Sigmoid colon (tissue), 6 donors: ENCODE measurements at regions not wholly inside any gene's neighbourhood (a gene's known extent, or its start where the extent isn't known, plus 50 kb on each side); places are given as distances from the start of the nearest gene placed in this dataset.

ENCODE experiments used
- DNase-seq: peaks from one replicate; pipeline ENCODE4 v3.0.0-alpha.2; 2019
- H3K27ac ChIP-seq, 4 donors: fragments of 200-600 bp; sonication (generic); one replicate each; pipeline ENCODE4 v1.5.1; 2016 to 2019; ENCODE audit warnings: mild to moderate bottlenecking in 1 of 4
- H3K27me3 ChIP-seq, 3 donors: fragments of 200-600 bp; sonication (generic); one replicate each; pipeline ENCODE4 v1.5.1; 2019; ENCODE audit warnings: mild to moderate bottlenecking in 1 of 3
- H3K36me3 ChIP-seq, 4 donors: fragments of 200-600 bp; sonication (generic); one replicate each; pipeline ENCODE4 v1.5.1; 2016 to 2019
- H3K4me1 ChIP-seq, 4 donors: fragments of 200-600 bp; sonication (generic); one replicate each; pipeline ENCODE4 v1.5.1; 2017 to 2019
- H3K4me3 ChIP-seq, 4 donors: fragments of 200-600 bp; sonication (generic); one replicate each; pipeline ENCODE4 v1.5.1; 2017 to 2019; ENCODE audit warnings: mild to moderate bottlenecking in 2 of 4, moderate library complexity in 1 of 4
- H3K9me3 ChIP-seq, 4 donors: fragments of 200-600 bp in 3 of 4; sonication (generic) in 3 of 4; one replicate each; pipeline versions ENCODE4 v1.5.1 to v1.6.1; 2013 to 2019
- EP300 ChIP-seq, 4 donors: sonication (generic); formaldehyde crosslinking; IDR thresholded peaks; one replicate each; pipeline ENCODE4 v1.6.1; 2017; ENCODE audit warnings: antibody characterized with exemption in 4 of 4
- POLR2A ChIP-seq, 2 donors: fragments of 450-650 bp; IDR thresholded peaks; one replicate each; pipeline ENCODE4 v1.6.1; 2016; ENCODE audit warnings: antibody characterized with exemption in 2 of 2, mild to moderate bottlenecking in 2 of 2, moderate library complexity in 2 of 2
- POLR2AphosphoS5 ChIP-seq, 4 donors: sonication (generic); formaldehyde crosslinking; IDR thresholded peaks; one replicate each; pipeline ENCODE4 v1.6.1; 2017; ENCODE audit warnings: antibody characterized with exemption in 4 of 4
- WGBS, 2 donors: extraction: QIAGEN DNeasy Blood & Tissue Kit; methylation state at CpG; one replicate each; pipeline ENCODE4 v1.1.7; 2013; 5-methylcytosine and 5-hydroxymethylcytosine counted together
- intact Hi-C: fragments of 100-400 bp; cut with DNase I; formaldehyde crosslinking; loops from one replicate; pipeline ENCODE4 v1.15.1; 2023
- TF ChIP-seq, protein P1 (sequence below), 4 experiments: fragments of 450-650 bp in 3 of 4; fragments of 200-600 bp in 1 of 4; IDR thresholded peaks; one replicate each; pipeline ENCODE4 v1.5.1; 2016 to 2019; ENCODE audit warnings: antibody characterized with exemption in 4 of 4, mild to moderate bottlenecking in 3 of 4, moderate library complexity in 2 of 4
- donor health status: healthy with polysubstance abuse.
- donor health status: healthy.

DNA sequence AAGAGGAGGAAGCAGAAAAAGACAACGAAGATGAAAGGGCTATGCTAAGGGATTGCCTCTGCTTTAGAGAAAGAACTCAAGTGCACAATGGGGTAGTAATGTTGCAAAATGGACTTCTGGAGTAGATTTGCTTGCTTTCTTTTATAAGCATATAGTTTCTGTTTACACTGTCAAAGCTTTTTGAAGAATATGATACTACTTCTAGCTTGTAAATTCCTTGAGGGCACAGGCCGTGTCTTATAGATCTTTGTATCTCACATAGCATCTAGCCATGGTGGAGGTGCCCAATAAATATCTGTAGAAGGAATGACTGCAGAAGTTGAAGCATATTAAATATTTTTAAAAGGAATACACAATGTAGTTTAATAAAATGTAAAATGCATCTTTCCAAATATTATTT, 147.8 kb upstream of the ZIC3 start:
- intact Hi-C loops = no loop called here

DNA sequence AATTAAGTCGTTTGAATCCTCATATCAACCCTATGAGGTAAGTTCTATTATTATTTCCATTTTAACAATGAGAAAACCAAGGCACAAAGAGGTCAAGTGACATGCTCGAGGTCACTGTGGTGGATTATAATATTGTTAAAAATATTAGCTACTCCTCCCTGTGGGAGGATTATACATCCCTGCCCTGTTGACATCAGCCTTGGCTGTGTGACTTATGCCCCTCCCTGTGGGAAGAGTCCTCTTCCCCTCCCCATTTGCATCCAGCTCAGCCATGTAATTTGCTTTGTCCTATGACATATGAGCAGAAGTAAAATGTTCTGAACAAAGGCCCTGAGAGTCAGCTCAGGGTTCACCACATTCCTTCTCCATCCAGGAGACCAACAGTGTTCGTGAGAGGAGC, 152.7 kb upstream of the ZIC3 start:
- intact Hi-C loops = no loop called here
- WGBS, 2 donors = 41 to 73% methylated on average over 3 of the region's 3 CpGs
- no peaks in the 10 kb centered on the region for H3K36me3 ChIP-seq
- no peak for DNase-seq
- H3K9me3 ChIP-seq = no peaks in the 10 kb centered on the region
- no peak overlapping the region for H3K27ac ChIP-seq
- H3K4me3 ChIP-seq = no peak overlapping the region
- no peak for TF ChIP-seq POLR2AphosphoS5 (IDR thresholded peaks at IDR 0.05)
- TF ChIP-seq EP300 (IDR thresholded peaks at IDR 0.05) = no peak
- TF ChIP-seq, protein P1, sequence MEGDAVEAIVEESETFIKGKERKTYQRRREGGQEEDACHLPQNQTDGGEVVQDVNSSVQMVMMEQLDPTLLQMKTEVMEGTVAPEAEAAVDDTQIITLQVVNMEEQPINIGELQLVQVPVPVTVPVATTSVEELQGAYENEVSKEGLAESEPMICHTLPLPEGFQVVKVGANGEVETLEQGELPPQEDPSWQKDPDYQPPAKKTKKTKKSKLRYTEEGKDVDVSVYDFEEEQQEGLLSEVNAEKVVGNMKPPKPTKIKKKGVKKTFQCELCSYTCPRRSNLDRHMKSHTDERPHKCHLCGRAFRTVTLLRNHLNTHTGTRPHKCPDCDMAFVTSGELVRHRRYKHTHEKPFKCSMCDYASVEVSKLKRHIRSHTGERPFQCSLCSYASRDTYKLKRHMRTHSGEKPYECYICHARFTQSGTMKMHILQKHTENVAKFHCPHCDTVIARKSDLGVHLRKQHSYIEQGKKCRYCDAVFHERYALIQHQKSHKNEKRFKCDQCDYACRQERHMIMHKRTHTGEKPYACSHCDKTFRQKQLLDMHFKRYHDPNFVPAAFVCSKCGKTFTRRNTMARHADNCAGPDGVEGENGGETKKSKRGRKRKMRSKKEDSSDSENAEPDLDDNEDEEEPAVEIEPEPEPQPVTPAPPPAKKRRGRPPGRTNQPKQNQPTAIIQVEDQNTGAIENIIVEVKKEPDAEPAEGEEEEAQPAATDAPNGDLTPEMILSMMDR (IDR thresholded peaks at IDR 0.05) = no peak
- no peak for TF ChIP-seq POLR2A (IDR thresholded peaks at IDR 0.05)
- no peaks in the 10 kb centered on the region for H3K27me3 ChIP-seq
- no peaks in the 10 kb centered on the region for H3K4me1 ChIP-seq

More for the DNA sequence above, 147.8 kb upstream of the ZIC3 start:
- no peak overlapping the region for H3K27ac ChIP-seq
- TF ChIP-seq POLR2AphosphoS5 (IDR thresholded peaks at IDR 0.05) (no peak), EP300 (IDR thresholded peaks at IDR 0.05) (no peak)
- TF ChIP-seq, protein P1 (IDR thresholded peaks at IDR 0.05) = no peak
- WGBS, 2 donors = 15 to 47% methylated on average over 2 of the region's 2 CpGs
- no peak overlapping the region for H3K4me3 ChIP-seq
- no peaks in the 10 kb centered on the region for H3K9me3 ChIP-seq
- H3K27me3 ChIP-seq = peaks cover 0 to 6% (median 0%) of the 10 kb centered on the region in 3 donors
- no peak for DNase-seq
- no peaks in the 10 kb centered on the region for H3K36me3 ChIP-seq
- H3K4me1 ChIP-seq = no peaks in the 10 kb centered on the region

- Histone ChIP-seq H3K36me3 (no peaks in the 10 kb centered on the region), H3K27me3 (no peaks in the 10 kb centered on the region), H3K4me1 (no peaks in the 10 kb centered on the region), H3K4me3 (no peak overlapping the region), H3K27ac (no peak overlapping the region), H3K9me3 (no peaks in the 10 kb centered on the region)
- 89 to 93% methylated on average over 26 of the region's 26 CpGs for WGBS, 2 donors
- no peak for DNase-seq
- intact Hi-C loops = no loop called here
- TF ChIP-seq POLR2A (IDR thresholded peaks at IDR 0.05) (no peak), EP300 (IDR thresholded peaks at IDR 0.05) (no peak), POLR2AphosphoS5 (IDR thresholded peaks at IDR 0.05) (no peak)
- TF ChIP-seq, protein P1 (IDR thresholded peaks at IDR 0.05) = no peak
These were observed 160.3 kb upstream of the ZIC3 start for GRCh38 chrX:137405449-137406140.

GRCh38 chrX:137401092-137401491, 164.8 kb upstream of the ZIC3 start:
- Histone ChIP-seq H3K36me3 (no peaks in the 10 kb centered on the region), H3K4me3 (no peak overlapping the region), H3K4me1 (no peaks in the 10 kb centered on the region), H3K27me3 (no peaks in the 10 kb centered on the region), H3K9me3 (no peaks in the 10 kb centered on the region), H3K27ac (no peak overlapping the region)
- DNase-seq = no peak
- TF ChIP-seq POLR2AphosphoS5 (IDR thresholded peaks at IDR 0.05) = no peak
- no peak for TF ChIP-seq POLR2A (IDR thresholded peaks at IDR 0.05)
- TF ChIP-seq, protein P1 (IDR thresholded peaks at IDR 0.05) = no peak
- TF ChIP-seq EP300 (IDR thresholded peaks at IDR 0.05) = no peak
- 51 to 86% methylated on average over 4 of the region's 4 CpGs for WGBS, 2 donors
- intact Hi-C loops = no loop called here

GRCh38 chrX:137387646-137388045, 178.3 kb upstream of the ZIC3 start:
- intact Hi-C loops = no loop called here
- Histone ChIP-seq H3K36me3 (no peaks in the 10 kb centered on the region), H3K9me3 (no peaks in the 10 kb centered on the region), H3K4me1 (no peaks in the 10 kb centered on the region), H3K27ac (no peak overlapping the region), H3K27me3 (no peaks in the 10 kb centered on the region), H3K4me3 (no peak overlapping the region)
- TF ChIP-seq, protein P1 (IDR thresholded peaks at IDR 0.05) = no peak
- TF ChIP-seq POLR2A (IDR thresholded peaks at IDR 0.05) (no peak), EP300 (IDR thresholded peaks at IDR 0.05) (no peak), POLR2AphosphoS5 (IDR thresholded peaks at IDR 0.05) (no peak)
- 78 to 91% methylated on average over 2 of the region's 2 CpGs for WGBS, 2 donors
- no peak for DNase-seq
